GM21717 (cell line): ENCODE measurements at regions not wholly inside any gene's neighbourhood (a gene's known extent, or its start where the extent isn't known, plus 50 kb on each side); places are given as distances from the start of the nearest gene placed in this dataset.
A peak's percentile ranks its signal among the peaks of the same experiment; 100 is the strongest.
"Not testable (repeated sequence)": the region's sequence is repeated elsewhere in the genome, so short reads cannot be mapped to it uniquely, and the experiment has no call there.

Experiments used
- ATAC-seq: cut with Tn5 transposase; IDR thresholded peaks from one replicate; pipeline ENCODE4 v1.9.1; 2021; ENCODE audit warnings: mild to moderate bottlenecking, moderate library complexity; ENCODE audit not compliant: unreplicated experiment

DNA sequence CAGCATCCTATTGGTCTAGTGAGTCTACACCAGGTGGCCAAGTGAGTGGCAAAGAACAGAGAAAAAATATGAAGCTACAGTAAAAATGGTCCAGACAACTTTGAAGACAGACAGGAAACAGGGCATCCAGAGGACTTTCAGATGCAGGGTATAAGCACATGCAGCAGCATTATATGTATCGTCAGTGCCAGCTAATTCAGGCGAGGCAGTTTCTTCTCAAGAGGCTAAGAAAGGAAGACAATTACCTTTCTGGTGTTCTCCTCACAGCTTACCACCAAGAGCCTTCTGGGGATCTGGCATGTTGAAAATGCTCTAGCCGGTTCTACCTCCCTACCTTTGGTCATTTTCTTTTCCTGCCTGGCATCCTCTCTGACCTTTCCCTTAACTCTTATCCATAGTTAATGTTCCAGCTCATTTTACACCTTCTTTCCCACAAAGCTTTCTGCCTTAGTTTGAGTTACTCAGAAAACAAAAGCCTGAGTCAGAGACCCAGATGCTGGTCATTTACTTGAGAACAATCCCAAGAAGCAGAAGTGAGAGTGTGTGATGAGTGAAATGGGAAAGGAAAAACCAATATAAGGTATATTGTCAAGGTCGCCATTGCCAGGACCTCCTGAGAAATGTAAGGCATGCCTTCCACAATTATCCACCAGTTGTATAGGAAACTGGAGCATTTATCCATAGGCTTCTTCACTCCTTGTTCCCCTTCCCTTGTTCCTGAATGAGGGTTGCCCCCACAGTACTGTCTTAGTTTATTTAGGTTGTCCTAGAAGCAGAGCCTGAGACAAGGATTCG is 444.1 kb downstream of the PLPP3 start:
- peak; percentile 66 for ATAC-seq

- peak; percentile 66 for ATAC-seq
Observed at GRCh38 chr1:56133522-56134472, 445.6 kb downstream of the PLPP3 start.

DNA sequence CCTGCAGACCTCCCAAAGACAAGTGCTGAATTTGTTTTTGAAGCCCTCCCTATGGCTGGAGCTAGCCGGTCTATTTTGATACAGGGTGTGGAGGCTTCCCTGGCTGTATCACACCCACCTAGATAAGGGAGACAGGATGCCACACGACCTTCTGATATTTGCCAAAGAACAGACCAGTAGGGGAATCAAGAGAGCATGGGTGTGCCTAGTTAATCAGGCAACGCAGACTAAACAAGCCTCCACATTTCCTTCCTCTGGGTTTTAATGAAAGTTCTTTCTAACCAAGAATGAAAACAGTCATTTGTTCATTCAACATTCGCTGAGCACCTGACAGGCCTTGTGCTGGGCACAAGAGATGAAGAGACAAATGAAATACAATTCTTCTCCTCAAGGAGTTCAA is 446.8 kb downstream of the PLPP3 start:
- no peak for ATAC-seq

GRCh38 chr1:56129837-56130236 is 449.5 kb downstream of the PLPP3 start:
- ATAC-seq: no peak

- ATAC-seq: no peak
Observed at GRCh38 chr1:56125316-56125715, 454.0 kb downstream of the PLPP3 start.

DNA sequence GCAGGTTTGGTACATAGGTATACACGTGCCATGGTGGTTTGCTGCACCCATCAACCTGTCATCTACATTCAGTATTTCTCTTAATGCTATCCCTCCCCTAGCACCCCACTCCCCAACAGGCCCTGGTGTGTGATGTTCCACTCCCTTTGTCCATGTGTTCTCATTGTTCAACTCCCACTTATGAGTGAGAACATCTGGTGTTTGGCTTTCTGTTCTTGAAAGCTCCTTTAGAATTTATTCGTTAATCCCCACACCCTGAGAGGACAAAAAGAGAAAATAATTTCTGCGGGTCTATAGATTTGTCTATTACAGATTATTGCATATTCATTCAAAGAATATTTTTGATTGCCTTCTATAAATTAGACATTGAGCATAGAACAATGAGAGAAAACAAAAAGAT is 455.5 kb downstream of the PLPP3 start:
- no peak for ATAC-seq

- ATAC-seq: no peak
Observed at GRCh38 chr1:56123421-56123820, 455.9 kb downstream of the PLPP3 start.

DNA sequence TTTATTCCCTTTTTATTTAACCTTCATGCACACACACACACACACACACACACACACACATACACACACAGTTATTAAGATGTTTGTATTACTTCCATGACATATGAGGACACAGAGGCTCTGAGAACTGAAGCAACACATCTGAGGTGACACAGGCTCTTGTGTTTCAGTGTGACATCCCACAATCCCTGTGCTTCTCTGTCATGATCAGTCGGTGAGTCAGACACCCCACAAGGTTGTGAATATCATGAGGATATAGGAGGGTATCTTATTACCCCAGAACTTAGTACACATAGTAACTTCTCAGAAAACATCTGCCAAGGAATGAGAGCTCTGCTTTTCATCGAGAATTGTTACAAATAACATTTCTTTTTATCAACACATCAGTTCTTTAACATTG is 459.3 kb downstream of the PLPP3 start:
- ATAC-seq: no peak

DNA sequence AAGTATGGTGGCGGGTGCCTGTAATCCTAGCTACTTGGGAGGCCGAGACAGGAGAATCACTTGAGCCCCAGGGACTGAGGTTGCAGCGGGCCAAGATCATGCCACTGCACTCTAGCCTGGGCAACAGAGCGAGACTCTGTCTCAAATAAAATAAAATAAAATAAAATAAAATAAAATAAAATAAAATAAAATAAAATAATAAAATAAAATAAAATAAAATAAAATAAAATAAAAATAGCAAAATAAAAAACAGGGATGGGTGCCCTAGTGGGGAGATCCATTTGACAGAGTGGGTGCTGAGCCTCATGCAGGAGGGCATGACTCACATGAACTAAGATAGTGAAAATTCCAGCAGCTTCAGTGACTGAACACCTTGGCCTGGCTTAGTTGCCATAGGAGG is 460.7 kb downstream of the PLPP3 start:
- not testable (repeated sequence) for ATAC-seq

DNA sequence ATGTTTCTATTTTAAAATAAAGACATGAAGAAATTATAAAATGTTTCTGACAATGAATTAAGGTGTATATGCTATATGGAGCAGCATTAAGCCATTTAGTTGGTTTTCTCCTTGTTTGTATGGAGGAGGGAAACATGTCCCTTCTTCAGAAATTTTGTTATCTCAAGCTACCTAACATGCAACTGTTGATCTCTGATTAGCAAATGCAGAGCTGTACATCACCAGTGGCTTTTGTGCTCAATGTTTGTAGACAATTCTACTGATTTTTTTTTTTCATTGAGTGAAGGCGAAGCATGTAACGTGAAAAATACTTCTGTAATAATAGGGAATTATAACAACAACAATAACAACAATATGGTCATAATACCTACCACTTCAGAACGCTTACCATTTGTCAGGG is 463.7 kb downstream of the PLPP3 start:
- no peak for ATAC-seq

GRCh38 chr1:56113679-56114078 is 465.7 kb downstream of the PLPP3 start:
- no peak for ATAC-seq

DNA sequence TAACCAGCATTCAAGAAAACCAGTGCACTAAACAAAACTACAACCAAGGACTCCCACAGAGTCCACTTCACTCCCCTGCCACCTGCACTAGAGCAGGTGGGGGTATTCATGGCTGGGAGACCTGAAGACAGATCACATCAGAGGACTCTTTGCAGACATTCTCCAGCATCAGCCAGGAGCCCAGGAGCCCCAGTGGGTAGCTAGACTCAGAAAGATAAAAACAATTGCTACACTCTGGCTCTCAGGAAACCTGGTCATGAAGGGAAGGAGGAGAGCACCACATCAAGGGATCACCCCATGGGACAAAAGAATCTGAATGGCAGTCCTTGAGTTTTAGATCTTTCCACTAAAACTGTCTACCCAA is 472.1 kb downstream of the PLPP3 start:
- ATAC-seq: no peak

DNA sequence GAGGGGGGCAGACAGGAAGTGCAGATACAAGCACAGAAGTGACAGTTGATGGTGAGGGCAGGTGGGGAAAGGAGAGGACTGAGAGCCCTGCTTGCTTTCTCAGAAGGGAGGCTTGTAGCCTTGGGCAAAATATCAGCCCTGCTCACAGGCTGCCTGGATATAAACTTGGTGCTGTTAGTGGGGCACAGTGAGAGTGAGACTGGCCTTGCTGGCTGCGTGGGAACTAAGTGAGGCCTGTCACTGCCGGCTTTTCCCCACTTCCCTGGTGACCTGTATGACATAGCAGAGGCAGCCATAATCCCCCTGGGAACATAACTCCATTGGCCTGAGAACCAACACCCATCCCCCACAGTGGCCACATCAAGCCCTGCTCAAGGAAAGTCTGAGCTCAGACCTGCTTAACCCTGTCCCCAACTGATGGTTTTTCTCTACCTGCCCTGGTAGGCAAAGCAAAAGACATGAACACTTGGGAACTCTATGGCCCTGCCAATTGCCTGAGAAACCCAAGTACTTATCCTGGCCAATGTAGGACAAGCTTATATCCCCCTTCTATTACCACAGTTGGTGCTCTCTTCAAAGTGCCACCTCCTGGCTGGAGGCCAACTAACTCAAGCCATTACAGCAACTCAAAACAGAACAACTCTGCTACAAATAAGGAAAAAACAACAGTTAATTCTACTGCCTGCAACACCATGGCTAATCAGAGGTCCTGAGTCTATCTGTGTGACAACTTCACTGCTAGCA is 472.7 kb downstream of the PLPP3 start:
- ATAC-seq: no peak

GRCh38 chr1:56105397-56105796 is 474.0 kb downstream of the PLPP3 start:
- ATAC-seq: no peak

DNA sequence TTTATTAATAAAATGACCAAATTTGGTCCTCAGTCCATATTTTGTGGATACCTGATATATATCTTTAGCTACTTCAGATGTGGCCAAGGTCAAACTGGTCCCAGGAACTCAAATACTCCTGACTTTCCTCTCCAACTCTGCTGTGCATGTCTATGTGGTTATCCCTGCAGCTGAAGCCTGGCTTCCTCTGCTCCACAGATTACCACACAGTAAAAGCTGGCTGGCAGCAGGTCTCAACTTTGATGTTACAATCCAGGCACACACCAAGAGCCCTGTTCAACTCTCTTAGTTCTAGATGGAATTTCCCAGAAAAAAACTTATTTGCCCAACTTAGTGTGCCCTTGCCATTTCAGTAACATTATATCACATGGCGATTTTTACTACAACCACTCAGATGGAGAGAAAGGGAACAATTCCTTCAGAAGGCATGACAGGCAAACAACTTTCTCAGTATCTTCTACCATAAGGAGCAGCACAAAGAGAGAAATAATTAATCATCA is 479.5 kb downstream of the PLPP3 start:
- ATAC-seq: no peak

GRCh38 chr1:56098946-56099345 is 480.4 kb downstream of the PLPP3 start:
- no peak for ATAC-seq

DNA sequence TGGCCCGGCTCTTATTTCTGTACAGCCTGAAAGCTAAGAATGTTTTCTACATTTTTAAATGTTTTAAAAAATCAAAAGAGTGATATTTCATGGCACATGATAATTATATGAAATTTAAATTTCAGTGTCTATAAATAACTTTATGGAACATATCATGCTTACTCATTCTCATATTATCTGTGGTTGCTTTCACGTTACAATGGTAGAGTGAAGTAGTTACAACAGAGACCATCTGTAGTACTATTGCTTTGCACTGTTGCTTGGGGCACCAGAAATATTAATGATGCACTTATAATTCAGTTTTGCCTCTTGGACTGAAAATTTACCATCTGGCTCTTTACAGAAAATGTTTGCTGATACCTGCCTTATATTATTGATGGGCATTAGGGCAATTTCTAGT is 481.6 kb downstream of the PLPP3 start:
- ATAC-seq: no peak

- no peak for ATAC-seq
Observed at GRCh38 chr1:56095696-56096665, 483.4 kb downstream of the PLPP3 start.

DNA sequence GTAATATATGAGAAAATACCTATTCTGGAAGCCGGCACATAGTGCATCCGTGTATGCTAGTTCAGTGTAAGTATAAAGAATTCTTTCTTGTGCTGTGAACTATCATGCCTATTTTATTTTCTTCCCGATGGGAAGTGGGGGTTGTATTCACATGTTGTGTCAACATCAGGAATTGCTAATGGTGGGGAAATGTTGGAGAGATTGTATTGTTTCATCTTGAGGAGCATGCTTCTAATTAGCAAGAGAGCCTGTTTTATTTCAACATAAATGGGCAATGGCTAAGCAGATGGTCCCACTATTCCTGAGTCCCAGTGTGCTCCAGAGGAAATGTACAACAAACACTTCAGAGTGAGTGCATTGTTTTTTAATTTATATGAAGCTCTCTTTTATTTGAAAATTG is 485.2 kb downstream of the PLPP3 start:
- no peak for ATAC-seq
